SH-SY5Y (cell line): ENCODE measurements at regions not wholly inside any gene's neighbourhood (a gene's known extent, or its start where the extent isn't known, plus 50 kb on each side); places are given as distances from the start of the nearest gene placed in this dataset.

ENCODE experiments used
- GATA2 ChIP-seq: IDR thresholded peaks from 2 replicates; pipeline ENCODE4 v1.6.1; 2011; ENCODE audit warnings: mild to moderate bottlenecking, low read depth, low read length
- GATA3 ChIP-seq: IDR thresholded peaks from 2 replicates; pipeline ENCODE4 v1.6.1; 2011; ENCODE audit warnings: low read depth, mild to moderate bottlenecking, low read length, moderate library complexity

GRCh38 chr4:112884406-112884805, 165.0 kb upstream of the ANK2 start:
- TF ChIP-seq GATA3: no peak
- TF ChIP-seq GATA2: no peak
